Colonic mucosa (tissue), 4 donors: ENCODE measurements at regions not wholly inside any gene's neighbourhood (a gene's known extent, or its start where the extent isn't known, plus 50 kb on each side); places are given as distances from the start of the nearest gene placed in this dataset.

ENCODE experiments used
- DNase-seq: peaks from one replicate; pipeline ENCODE4 v3.0.0-alpha.2; 2020
- H3K27ac ChIP-seq: fragments of 200-600 bp; one replicate; pipeline ENCODE4 v1.8.0; 2021
- H3K27me3 ChIP-seq: fragments of 200-600 bp; one replicate; pipeline ENCODE4 v1.8.0; 2021
- H3K36me3 ChIP-seq: fragments of 200-600 bp; one replicate; pipeline ENCODE4 v1.8.0; 2021
- H3K4me1 ChIP-seq: fragments of 200-600 bp; one replicate; pipeline ENCODE4 v1.8.0; 2021; ENCODE audit warnings: mild to moderate bottlenecking
- H3K4me3 ChIP-seq: fragments of 200-600 bp; one replicate; pipeline ENCODE4 v1.8.0; 2021
- H3K9ac ChIP-seq, 2 donors: one replicate each; pipeline ENCODE4 v1.7.0; 2013; ENCODE audit warnings: control low read depth in 2 of 2, low read depth in 2 of 2, low read length in 2 of 2
- H3K9me3 ChIP-seq: fragments of 200-600 bp; one replicate; pipeline ENCODE4 v1.8.0; 2021
- CTCF ChIP-seq: fragments of 200-600 bp; IDR thresholded peaks from one replicate; pipeline ENCODE4 v1.8.0; 2022; ENCODE audit warnings: antibody characterized with exemption, mild to moderate bottlenecking
- intact Hi-C: fragments of 100-400 bp; cut with DNase I; formaldehyde crosslinking; loops from one replicate; pipeline ENCODE4 v1.14.1; 2022
- donor health status: healthy.
- donor health status: DM: no; HTN: no; CAD: no.
- donor health status: DM: no; HTN: no; CAD: no.

- Histone ChIP-seq H3K27me3 (no peaks in the 10 kb centered on the region), H3K9me3 (no peaks in the 10 kb centered on the region), H3K4me1 (no peaks in the 10 kb centered on the region), H3K4me3 (no peak overlapping the region), H3K9ac (no peak overlapping the region), H3K36me3 (no peaks in the 10 kb centered on the region), H3K27ac (no peak overlapping the region)
- intact Hi-C loops: no loop called here
- TF ChIP-seq CTCF: no peak
- DNase-seq: no peak
Observed at GRCh38 chr15:69668039-69668705, 215.6 kb downstream of the RPLP1 start.

GRCh38 chr15:69668963-69669362, 216.3 kb downstream of the RPLP1 start:
- no peak overlapping the region for H3K27ac ChIP-seq
- no peak for DNase-seq
- TF ChIP-seq CTCF: no peak
- H3K9me3 ChIP-seq: no peaks in the 10 kb centered on the region
- H3K4me1 ChIP-seq: no peaks in the 10 kb centered on the region
- intact Hi-C loops: no loop called here
- no peak overlapping the region for H3K4me3 ChIP-seq
- no peaks in the 10 kb centered on the region for H3K36me3 ChIP-seq
- no peak overlapping the region for H3K9ac ChIP-seq
- no peaks in the 10 kb centered on the region for H3K27me3 ChIP-seq

GRCh38 chr15:69669446-69669845, 216.8 kb downstream of the RPLP1 start:
- no peak for DNase-seq
- H3K27ac ChIP-seq: no peak overlapping the region
- H3K4me1 ChIP-seq: no peaks in the 10 kb centered on the region
- intact Hi-C loops: no loop called here
- H3K27me3 ChIP-seq: no peaks in the 10 kb centered on the region
- no peaks in the 10 kb centered on the region for H3K9me3 ChIP-seq
- H3K36me3 ChIP-seq: no peaks in the 10 kb centered on the region
- no peak for TF ChIP-seq CTCF
- no peak overlapping the region for H3K9ac ChIP-seq
- no peak overlapping the region for H3K4me3 ChIP-seq

GRCh38 chr15:69673291-69673881, 220.8 kb downstream of the RPLP1 start:
- no peak for TF ChIP-seq CTCF
- Histone ChIP-seq H3K4me1 (no peaks in the 10 kb centered on the region), H3K9me3 (no peaks in the 10 kb centered on the region), H3K36me3 (no peaks in the 10 kb centered on the region), H3K4me3 (no peak overlapping the region), H3K9ac (no peak overlapping the region), H3K27ac (no peak overlapping the region), H3K27me3 (no peaks in the 10 kb centered on the region)
- intact Hi-C loops: no loop called here
- DNase-seq: no peak

GRCh38 chr15:69675731-69676130, 223.1 kb downstream of the RPLP1 start:
- intact Hi-C loops: no loop called here
- Histone ChIP-seq H3K27me3 (no peaks in the 10 kb centered on the region), H3K9ac (no peak overlapping the region), H3K4me1 (no peaks in the 10 kb centered on the region), H3K27ac (no peak overlapping the region), H3K36me3 (no peaks in the 10 kb centered on the region), H3K9me3 (no peaks in the 10 kb centered on the region), H3K4me3 (no peak overlapping the region)
- TF ChIP-seq CTCF: no peak
- DNase-seq: no peak
